ENCODE measurements at regions not wholly inside any gene's neighbourhood (a gene's known extent, or its start where the extent isn't known, plus 50 kb on each side); places are given as distances from the start of the nearest gene placed in this dataset.

DNA sequence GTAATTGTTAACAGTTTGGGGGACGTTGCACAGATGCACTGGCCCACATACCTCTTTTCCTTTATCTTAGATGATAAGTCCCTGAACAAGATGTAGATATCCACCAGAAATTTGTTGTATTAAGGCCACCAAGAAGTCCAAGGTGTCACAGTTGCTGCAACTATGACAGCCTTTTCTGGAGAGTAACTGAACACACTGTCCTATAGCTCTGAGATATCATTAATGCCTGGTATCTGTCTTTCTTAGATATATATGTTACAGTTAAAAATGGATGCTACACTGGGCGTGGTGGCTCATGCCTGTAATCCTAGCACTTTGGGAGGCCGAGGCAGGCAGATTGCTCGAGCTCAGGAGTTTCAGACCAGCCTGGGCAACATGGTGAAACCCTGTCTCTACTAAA, 77.8 kb upstream of the PRDX4 start:
- DNase-seq = no peak
- Histone ChIP-seq H3K4me1 (no peaks in the 10 kb centered on the region), H3K4me3 (replicated peaks in 1 of 3) (no peak overlapping the region), H3K27ac (no peak overlapping the region), H3K9me3 (no peaks in the 10 kb centered on the region), H3K27me3 (no peaks in the 10 kb centered on the region), H3K36me3 (no peaks in the 10 kb centered on the region)
- TF ChIP-seq, protein P1, sequence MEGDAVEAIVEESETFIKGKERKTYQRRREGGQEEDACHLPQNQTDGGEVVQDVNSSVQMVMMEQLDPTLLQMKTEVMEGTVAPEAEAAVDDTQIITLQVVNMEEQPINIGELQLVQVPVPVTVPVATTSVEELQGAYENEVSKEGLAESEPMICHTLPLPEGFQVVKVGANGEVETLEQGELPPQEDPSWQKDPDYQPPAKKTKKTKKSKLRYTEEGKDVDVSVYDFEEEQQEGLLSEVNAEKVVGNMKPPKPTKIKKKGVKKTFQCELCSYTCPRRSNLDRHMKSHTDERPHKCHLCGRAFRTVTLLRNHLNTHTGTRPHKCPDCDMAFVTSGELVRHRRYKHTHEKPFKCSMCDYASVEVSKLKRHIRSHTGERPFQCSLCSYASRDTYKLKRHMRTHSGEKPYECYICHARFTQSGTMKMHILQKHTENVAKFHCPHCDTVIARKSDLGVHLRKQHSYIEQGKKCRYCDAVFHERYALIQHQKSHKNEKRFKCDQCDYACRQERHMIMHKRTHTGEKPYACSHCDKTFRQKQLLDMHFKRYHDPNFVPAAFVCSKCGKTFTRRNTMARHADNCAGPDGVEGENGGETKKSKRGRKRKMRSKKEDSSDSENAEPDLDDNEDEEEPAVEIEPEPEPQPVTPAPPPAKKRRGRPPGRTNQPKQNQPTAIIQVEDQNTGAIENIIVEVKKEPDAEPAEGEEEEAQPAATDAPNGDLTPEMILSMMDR (IDR thresholded peaks at IDR 0.05) = no peak
- no peak for TF ChIP-seq POLR2A (IDR thresholded peaks at IDR 0.05)
- WGBS, 2 donors = 79 to 84% methylated on average over 2 to 4 of the region's 4 CpGs
- intact Hi-C loops (cut with DNase I) = no loop called here

DNA sequence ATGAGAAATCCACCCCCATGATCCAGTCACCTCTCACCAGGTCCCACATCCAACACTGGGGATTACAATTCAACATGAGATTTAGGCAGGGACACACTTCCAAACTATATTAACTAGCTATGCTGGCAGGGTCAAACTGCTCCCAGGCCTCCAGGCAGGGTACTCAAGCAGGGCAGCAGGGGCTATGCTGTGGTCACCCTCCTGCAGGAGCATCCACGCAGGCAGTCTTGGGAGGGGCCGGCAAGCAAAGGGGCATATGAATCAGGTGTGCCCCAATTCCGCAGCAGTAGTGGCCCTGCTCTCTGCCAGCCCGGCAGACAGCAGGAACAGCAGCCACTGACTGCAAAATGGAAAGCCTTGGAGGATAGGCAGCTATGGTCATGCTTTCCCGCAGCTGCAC, 74.6 kb upstream of the PRDX4 start:
- WGBS, 2 donors = no CpG with 5 or more reads among the region's 5 CpGs
- no peak for DNase-seq
- Histone ChIP-seq H3K27me3 (no peaks in the 10 kb centered on the region), H3K9me3 (no peaks in the 10 kb centered on the region), H3K27ac (no peak overlapping the region), H3K36me3 (no peaks in the 10 kb centered on the region), H3K4me3 (replicated peaks in 1 of 3) (no peak overlapping the region), H3K4me1 (no peaks in the 10 kb centered on the region)
- intact Hi-C loops (cut with DNase I) = no loop called here
- TF ChIP-seq, protein P1 (IDR thresholded peaks at IDR 0.05) = no peak
- no peak for TF ChIP-seq POLR2A (IDR thresholded peaks at IDR 0.05)

DNA sequence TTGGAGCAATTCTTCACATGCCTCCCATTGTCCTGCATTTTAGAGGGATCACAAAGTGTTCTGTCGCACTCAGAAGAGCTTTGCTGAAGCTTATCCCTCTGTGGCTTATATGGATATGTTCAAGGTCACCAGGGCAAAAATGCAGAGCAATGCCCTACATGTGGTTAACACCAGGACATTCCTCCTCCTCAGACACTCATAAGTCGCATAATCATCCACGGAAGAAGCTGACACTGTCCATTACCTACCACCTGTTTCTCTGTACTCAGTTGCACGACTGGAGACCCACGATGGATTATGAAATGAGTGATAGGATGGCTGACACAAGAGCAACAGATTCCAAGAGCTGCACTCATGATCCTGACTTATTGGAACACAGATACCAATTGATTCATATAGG, 68.7 kb upstream of the PRDX4 start:
- no peak for TF ChIP-seq POLR2A (IDR thresholded peaks at IDR 0.05)
- TF ChIP-seq, protein P1 (IDR thresholded peaks at IDR 0.05) = no peak
- 82 to 94% methylated on average over 5 of the region's 5 CpGs for WGBS, 2 donors
- Histone ChIP-seq H3K36me3 (no peaks in the 10 kb centered on the region), H3K27ac (no peak overlapping the region), H3K4me1 (no peaks in the 10 kb centered on the region), H3K9me3 (no peaks in the 10 kb centered on the region), H3K27me3 (no peaks in the 10 kb centered on the region), H3K4me3 (replicated peaks in 1 of 3) (no peak overlapping the region)
- intact Hi-C loops (cut with DNase I) = no loop called here
- no peak for DNase-seq

DNA sequence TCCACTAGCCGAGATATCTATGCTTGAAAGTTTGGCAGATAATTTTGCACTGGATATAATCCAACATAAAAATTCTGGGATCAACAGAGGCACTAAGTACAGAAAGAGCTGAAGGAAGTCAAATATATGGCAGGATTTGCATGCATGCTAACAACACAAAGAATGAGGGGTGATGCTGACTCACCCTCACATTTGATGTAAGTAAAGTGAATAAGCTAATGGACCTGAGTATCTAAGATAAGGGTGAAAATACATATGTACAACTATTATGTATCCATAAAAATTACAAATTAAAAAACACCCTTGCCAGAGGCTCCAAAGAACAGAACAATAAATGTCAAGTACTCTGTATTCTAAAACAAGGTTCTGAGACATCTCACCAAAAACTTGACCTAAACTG, 63.8 kb upstream of the PRDX4 start:
- Histone ChIP-seq H3K27ac (no peak overlapping the region), H3K36me3 (no peaks in the 10 kb centered on the region), H3K27me3 (no peaks in the 10 kb centered on the region), H3K4me1 (no peaks in the 10 kb centered on the region), H3K4me3 (replicated peaks in 1 of 3) (no peak overlapping the region), H3K9me3 (no peaks in the 10 kb centered on the region)
- TF ChIP-seq, protein P1 (IDR thresholded peaks at IDR 0.05) = no peak
- TF ChIP-seq POLR2A (IDR thresholded peaks at IDR 0.05) = no peak
- 60 to 67% methylated on average over 1 of the region's 1 CpG for WGBS, 2 donors
- intact Hi-C loops (cut with DNase I) = no loop called here
- DNase-seq = no peak

DNA sequence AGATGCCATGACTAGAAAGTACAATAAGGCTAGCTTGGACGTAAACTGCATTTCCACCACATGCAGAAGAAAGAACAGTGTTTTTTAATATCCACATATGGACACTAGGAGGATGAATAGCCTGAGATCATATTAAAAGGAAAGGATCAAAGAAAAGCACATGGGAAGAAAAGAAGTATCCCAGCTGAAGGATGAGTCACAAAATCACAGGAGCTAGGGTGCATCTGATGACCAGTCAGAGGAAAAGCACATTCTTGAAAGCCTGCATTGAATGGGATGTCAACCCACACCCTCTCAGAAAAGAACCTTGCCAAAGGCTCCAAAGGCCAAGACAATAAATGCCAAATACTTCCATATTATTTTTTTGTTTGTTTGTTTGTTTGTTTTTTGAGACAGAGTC, 56.8 kb upstream of the PRDX4 start:
- WGBS, 2 donors = 84% methylated on average over 1 of the region's 1 CpG

More for the DNA sequence above, 56.8 kb upstream of the PRDX4 start:
- Histone ChIP-seq H3K27me3 (no peaks in the 10 kb centered on the region), H3K27ac (no peak overlapping the region), H3K4me1 (no peaks in the 10 kb centered on the region), H3K9me3 (no peaks in the 10 kb centered on the region), H3K36me3 (no peaks in the 10 kb centered on the region), H3K4me3 (replicated peaks in 1 of 3) (no peak overlapping the region)
- no peak for TF ChIP-seq POLR2A (IDR thresholded peaks at IDR 0.05)
- TF ChIP-seq, protein P1 (IDR thresholded peaks at IDR 0.05) = no peak
- no peak for DNase-seq
- intact Hi-C loops (cut with DNase I) = no loop called here
